H9 (cell line): ENCODE measurements at regions not wholly inside any gene's neighbourhood (a gene's known extent, or its start where the extent isn't known, plus 50 kb on each side); places are given as distances from the start of the nearest gene placed in this dataset.
A peak's percentile ranks its signal among the peaks of the same experiment; 100 is the strongest.

ENCODE experiments used
- DNase-seq: peaks from one replicate; pipeline ENCODE4 v3.0.0-alpha.2; 2017
- H2AFZ ChIP-seq: one replicate; pipeline ENCODE4 v1.6.1; 2013; ENCODE audit warnings: mild to moderate bottlenecking, low read length, control low read depth, moderate library complexity
- H2AK5ac ChIP-seq: 2 replicates; pipeline ENCODE4 v1.6.1; 2013; ENCODE audit warnings: low read length, control low read depth, mixed read lengths; ENCODE audit not compliant: insufficient read length
- H2BK120ac ChIP-seq: one replicate; pipeline ENCODE4 v1.6.1; 2013; ENCODE audit warnings: low read depth, mild to moderate bottlenecking, low read length, control low read depth, inconsistent platforms; ENCODE audit not compliant: poor library complexity, severe bottlenecking
- H2BK12ac ChIP-seq: 2 replicates; pipeline ENCODE4 v1.6.1; 2013; ENCODE audit warnings: low read length, control low read depth, mixed read lengths, low read depth; ENCODE audit not compliant: insufficient read length
- H2BK15ac ChIP-seq: 2 replicates; pipeline ENCODE4 v1.6.1; 2013; ENCODE audit warnings: low read depth, low read length, control low read depth
- H2BK20ac ChIP-seq: one replicate; pipeline ENCODE4 v1.6.1; 2013; ENCODE audit warnings: low read depth, mild to moderate bottlenecking, low read length, control low read depth, inconsistent platforms; ENCODE audit not compliant: poor library complexity, severe bottlenecking
- H2BK5ac ChIP-seq: 2 replicates; pipeline ENCODE4 v1.6.1; 2013; ENCODE audit warnings: low read length, control low read depth, mixed read lengths; ENCODE audit not compliant: insufficient read length
- H3K14ac ChIP-seq: 2 replicates; pipeline ENCODE4 v1.6.1; 2013; ENCODE audit warnings: low read length, control low read depth; ENCODE audit not compliant: insufficient read depth
- H3K18ac ChIP-seq: 2 replicates; pipeline ENCODE4 v1.6.1; 2013; ENCODE audit warnings: low read depth, mild to moderate bottlenecking, mixed read lengths, low read length, control low read depth; ENCODE audit not compliant: insufficient read length
- H3K23ac ChIP-seq: 2 replicates; pipeline ENCODE4 v1.6.1; 2013; ENCODE audit warnings: low read length, control low read depth, mixed read lengths, low read depth; ENCODE audit not compliant: insufficient read length
- H3K23me2 ChIP-seq: 2 replicates; pipeline ENCODE4 v1.6.1; 2013; ENCODE audit warnings: low read depth, mild to moderate bottlenecking, mixed read lengths, low read length, control low read depth; ENCODE audit not compliant: insufficient read length, poor library complexity, severe bottlenecking
- H3K27ac ChIP-seq: 2 replicates; pipeline ENCODE4 v1.5.1; 2013; ENCODE audit warnings: low read length, control low read depth, mixed read lengths, low read depth; ENCODE audit not compliant: insufficient read length
- H3K27me3 ChIP-seq: 2 replicates; pipeline ENCODE4 v1.6.1; 2013; ENCODE audit warnings: low read length, control low read depth, inconsistent platforms; ENCODE audit not compliant: insufficient read depth
- H3K4ac ChIP-seq: 2 replicates; pipeline ENCODE4 v1.6.1; 2013; ENCODE audit warnings: low read depth, mild to moderate bottlenecking, control low read depth, inconsistent platforms, low read length, moderate library complexity
- H3K4me1 ChIP-seq: 2 replicates; pipeline ENCODE4 v1.6.1; 2013; ENCODE audit warnings: low read length, control low read depth, inconsistent platforms; ENCODE audit not compliant: insufficient read depth
- H3K4me2 ChIP-seq: 2 replicates; pipeline ENCODE4 v1.6.1; 2013; ENCODE audit warnings: low read length, control low read depth, mixed read lengths; ENCODE audit not compliant: insufficient read length, insufficient read depth
- H3K56ac ChIP-seq: 2 replicates; pipeline ENCODE4 v1.6.1; 2013; ENCODE audit warnings: low read depth, mild to moderate bottlenecking, mixed read lengths, low read length, control low read depth; ENCODE audit not compliant: insufficient read length
- H3K79me1 ChIP-seq: 2 replicates; pipeline ENCODE4 v1.6.1; 2013; ENCODE audit warnings: low read depth, mild to moderate bottlenecking, moderate library complexity, low read length, control low read depth, inconsistent platforms; ENCODE audit not compliant: insufficient read depth, poor library complexity, severe bottlenecking
- H3K79me2 ChIP-seq: 2 replicates; pipeline ENCODE4 v1.6.1; 2013; ENCODE audit warnings: low read length, control low read depth, inconsistent platforms; ENCODE audit not compliant: insufficient read depth
- H3K9ac ChIP-seq: 2 replicates; pipeline ENCODE4 v1.6.1; 2013; ENCODE audit warnings: low read length, control low read depth, mixed read lengths; ENCODE audit not compliant: insufficient read length; ENCODE audit errors: extremely low read depth
- H3K9me3 ChIP-seq: one replicate; pipeline ENCODE4 v1.6.1; 2013; ENCODE audit warnings: low read depth, low read length, inconsistent platforms; ENCODE audit not compliant: control insufficient read depth
- H3T11ph ChIP-seq: one replicate; pipeline ENCODE4 v1.6.1; 2013; ENCODE audit warnings: mild to moderate bottlenecking, low read length, control low read depth, inconsistent platforms
- H4K20me1 ChIP-seq: one replicate; pipeline ENCODE4 v1.6.1; 2013; ENCODE audit not compliant: control insufficient read depth, insufficient read length, insufficient read depth
- H4K5ac ChIP-seq: 2 replicates; pipeline ENCODE4 v1.6.1; 2013; ENCODE audit warnings: low read depth, mild to moderate bottlenecking, mixed read lengths, low read length, control low read depth; ENCODE audit not compliant: insufficient read length
- H4K8ac ChIP-seq: replicated peaks from 2 replicates; pipeline ENCODE4 v1.6.1; 2013; ENCODE audit warnings: low read length, control low read depth, mixed read lengths, low read depth; ENCODE audit not compliant: insufficient read length
- H4K91ac ChIP-seq: 2 replicates; pipeline ENCODE4 v1.6.1; 2013; ENCODE audit warnings: low read depth, mild to moderate bottlenecking, moderate library complexity, mixed read lengths, low read length, control low read depth; ENCODE audit not compliant: insufficient read length
- H3K27ac Mint-ChIP-seq, 3 experiments: 2 replicates in 2 of 3; 3 replicates in 1 of 3; pipeline ENCODE4 v1.8.0; 2020 to 2021; ENCODE audit warnings: mixed read lengths in 3 of 3, mild to moderate bottlenecking in 1 of 3, moderate library complexity in 1 of 3
- H3K27me3 Mint-ChIP-seq: 2 replicates; pipeline ENCODE4 v1.8.0; 2021; ENCODE audit warnings: low read depth, mild to moderate bottlenecking, moderate library complexity, mixed read lengths
- H3K36me3 Mint-ChIP-seq, 3 experiments: 2 replicates in 2 of 3; 3 replicates in 1 of 3; pipeline ENCODE4 v1.8.0; 2020 to 2021; ENCODE audit warnings: low read depth in 3 of 3, mixed read lengths in 3 of 3; ENCODE audit not compliant: insufficient read depth in 1 of 3
- H3K4me1 Mint-ChIP-seq, 2 experiments: 2 replicates each; pipeline ENCODE4 v1.8.0; 2020; ENCODE audit warnings: mixed read lengths in 2 of 2
- H3K4me3 Mint-ChIP-seq, 2 experiments: 2 replicates in 1 of 2; 3 replicates in 1 of 2; pipeline ENCODE4 v1.8.0; 2020 to 2021; ENCODE audit warnings: mild to moderate bottlenecking in 2 of 2, mixed read lengths in 2 of 2, moderate library complexity in 1 of 2
- H3K9me3 Mint-ChIP-seq, 2 experiments: 2 replicates in 1 of 2; 3 replicates in 1 of 2; pipeline ENCODE4 v1.8.0; 2020; ENCODE audit warnings: mild to moderate bottlenecking in 2 of 2, mixed read lengths in 2 of 2, moderate library complexity in 1 of 2
- CTCF ChIP-seq: fragments of 200-600 bp; sonication (generic); conservative IDR thresholded peaks from 3 replicates; pipeline ENCODE4 v1.8.0; 2021; ENCODE audit warnings: antibody characterized with exemption, mild to moderate bottlenecking
- WGBS: extraction: QIAGEN DNeasy Blood & Tissue Kit; methylation state at CpG from one replicate; pipeline ENCODE4 v1.1.7; 2013; ENCODE audit warnings: missing lambda C conversion rate, low lambda C conversion rate, mixed read lengths; ENCODE audit not compliant: insufficient read length; ENCODE audit errors: extremely low coverage; 5-methylcytosine and 5-hydroxymethylcytosine counted together

- no peak overlapping the region for H3K27ac ChIP-seq
- no peaks in the 10 kb centered on the region for H3K79me1 ChIP-seq
- H2BK12ac ChIP-seq = no peak overlapping the region
- H3K4me1 ChIP-seq = 0 out of 2 replicates have a peak, but pooled peaks cover 3% of the 10 kb centered on the region
- no peak overlapping the region for H3K56ac ChIP-seq
- H3K9ac ChIP-seq = no peak overlapping the region
- no peaks in the 10 kb centered on the region; a peak in 1 of 7 replicates for H3K36me3 Mint-ChIP-seq
- no peak overlapping the region for H3K18ac ChIP-seq
- H3T11ph ChIP-seq = no peak overlapping the region
- H3K27me3 Mint-ChIP-seq = no peaks in the 10 kb centered on the region
- H3K23ac ChIP-seq = no peak overlapping the region
- no peak overlapping the region for H2BK5ac ChIP-seq
- no peaks in the 10 kb centered on the region for H3K27me3 ChIP-seq
- no peaks in the 10 kb centered on the region; a peak in 1 of 5 replicates for H3K9me3 Mint-ChIP-seq
- H3K4me1 Mint-ChIP-seq = peaks cover 32 to 43% of the 10 kb centered on the region in 2 experiments
- H3K4me3 Mint-ChIP-seq = no peak overlapping the region; a peak in 1 of 5 replicates
- H3K9me3 ChIP-seq = no peaks in the 10 kb centered on the region
- no peaks in the 10 kb centered on the region for H3K79me2 ChIP-seq
- H4K5ac ChIP-seq = no peak overlapping the region
- H3K23me2 ChIP-seq = no peaks in the 10 kb centered on the region
- H4K20me1 ChIP-seq = peaks cover 3% of the 10 kb centered on the region
- no peak overlapping the region for H2AFZ ChIP-seq
- peak; percentile 22 for DNase-seq
- no peak overlapping the region for H3K14ac ChIP-seq
- no CpG with 5 or more reads among the region's 23 CpGs for WGBS
- H2BK20ac ChIP-seq = no peak overlapping the region
- H2BK120ac ChIP-seq = no peak overlapping the region
- peak overlapping the region; percentile 26 to 91 (median 79); a peak in 5 of 7 replicates for H3K27ac Mint-ChIP-seq
- no peak overlapping the region for H2AK5ac ChIP-seq
- no peak overlapping the region for H4K91ac ChIP-seq
- H4K8ac ChIP-seq = no peak overlapping the region
- H3K4ac ChIP-seq = no peak overlapping the region
- H3K4me2 ChIP-seq = no peak overlapping the region
- no peak for TF ChIP-seq CTCF
- H2BK15ac ChIP-seq = no peak overlapping the region
These were observed 142.7 kb upstream of the PPP1R26 start for GRCh38 chr9:135336722-135337527.
